DLD1 (cell line): ENCODE measurements at regions not wholly inside any gene's neighbourhood (a gene's known extent, or its start where the extent isn't known, plus 50 kb on each side); places are given as distances from the start of the nearest gene placed in this dataset.
"Not testable (repeated sequence)": the region's sequence is repeated elsewhere in the genome, so short reads cannot be mapped to it uniquely, and the experiment has no call there.

Experiments
- in situ Hi-C: cut with HindIII; loops from 2 replicates; pipeline ENCODE4 v1.10.0; 2017; ENCODE audit warnings: low sequenced_read_pairs

DNA sequence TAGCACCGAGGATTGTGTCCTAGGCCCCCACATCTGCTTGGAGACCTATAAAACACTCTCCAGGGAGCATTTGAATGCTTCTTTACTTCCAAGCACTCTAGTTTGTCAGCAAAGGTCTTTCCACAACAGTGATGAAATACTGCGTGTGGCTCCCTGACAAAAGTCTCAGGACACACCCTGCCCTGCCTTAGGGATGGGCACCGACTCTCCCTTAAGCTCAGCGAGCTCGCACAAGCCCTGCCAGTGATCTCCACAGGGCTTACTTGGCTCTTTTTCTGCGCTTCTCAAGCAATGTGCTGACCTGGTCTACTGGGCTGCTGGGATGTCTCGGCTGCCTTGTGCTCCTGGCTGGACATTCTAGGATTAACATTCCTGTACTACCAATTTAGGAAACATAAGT lies 84.3 kb upstream of the MPP7 start:
- in situ Hi-C loops, result no loop called here

DNA sequence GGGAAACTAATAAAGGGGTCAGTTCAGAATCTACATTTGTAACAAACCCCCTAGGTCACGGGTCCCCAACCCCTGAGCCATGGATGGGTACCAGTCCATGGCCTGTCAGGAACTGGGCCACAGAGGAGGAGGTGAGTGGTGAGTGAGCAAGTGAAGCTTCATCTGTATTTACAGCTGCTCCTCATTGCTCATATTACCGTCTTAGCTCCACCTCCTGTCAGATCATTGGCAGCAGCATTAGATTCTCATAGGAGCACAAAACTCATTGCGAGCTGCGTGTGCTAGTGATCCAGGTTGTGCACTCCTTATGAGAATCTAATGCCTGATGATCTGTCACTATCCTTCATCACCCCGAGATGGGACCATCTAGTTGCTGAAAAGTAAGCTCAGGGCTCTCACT lies 88.4 kb upstream of the MPP7 start:
- in situ Hi-C loops, result loop anchor here (10.0 kb wide), 1 partner anchor 136 kb away; no protein-coding TSS in a partner anchor

DNA sequence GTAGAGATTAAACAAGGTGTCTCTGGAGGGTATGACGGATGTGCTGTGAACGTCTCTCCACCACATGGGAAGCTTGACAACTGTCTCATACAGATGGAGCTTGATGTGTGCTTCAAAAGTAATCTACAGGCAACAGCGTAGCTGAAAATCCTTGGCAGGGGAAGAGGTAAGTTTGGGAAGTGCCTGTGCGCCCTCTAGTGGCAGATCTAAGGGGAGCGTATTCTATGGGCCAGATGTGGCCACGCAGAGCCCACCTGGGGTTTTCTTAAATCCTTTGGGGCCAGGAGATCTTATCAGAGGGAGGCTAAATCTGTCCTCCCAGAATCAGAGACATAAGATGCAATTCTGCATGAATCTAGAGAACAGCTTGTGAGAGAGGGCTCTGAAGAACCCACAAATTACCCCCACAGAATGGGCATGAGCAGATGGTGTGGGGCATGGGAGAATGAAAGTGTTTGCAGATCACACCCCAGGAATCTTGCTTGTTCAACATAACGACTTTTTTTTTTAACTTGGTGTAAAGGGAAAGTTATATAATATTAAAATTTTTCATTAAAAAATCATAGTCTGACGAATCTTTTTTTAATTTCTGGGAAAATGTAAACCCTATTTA lies 91.2 kb upstream of the MPP7 start:
- in situ Hi-C loops, result loop anchor here (10.0 kb wide), 1 partner anchor 139 kb away; no protein-coding TSS in a partner anchor

DNA sequence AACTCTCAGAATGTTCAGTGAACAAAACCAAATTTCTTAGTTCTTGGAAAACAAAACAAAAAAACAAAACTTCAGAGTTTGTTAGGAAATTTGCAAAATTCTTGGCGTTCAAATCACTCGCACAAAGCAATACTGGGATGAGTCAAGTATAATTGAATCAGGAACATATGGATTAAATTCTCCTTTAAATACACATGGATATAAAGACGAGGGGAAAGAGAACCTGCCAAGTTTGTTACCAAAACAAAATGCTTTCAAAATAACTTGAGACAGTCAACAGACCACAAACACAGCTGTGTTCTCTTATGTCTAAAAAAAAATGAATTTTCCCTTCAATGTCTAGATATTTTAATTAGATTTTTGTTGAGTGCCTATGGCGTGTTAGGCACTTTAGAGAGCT lies 93.5 kb upstream of the MPP7 start:
- in situ Hi-C loops, result loop anchor here (10.0 kb wide), 1 partner anchor 142 kb away; no protein-coding TSS in a partner anchor

DNA sequence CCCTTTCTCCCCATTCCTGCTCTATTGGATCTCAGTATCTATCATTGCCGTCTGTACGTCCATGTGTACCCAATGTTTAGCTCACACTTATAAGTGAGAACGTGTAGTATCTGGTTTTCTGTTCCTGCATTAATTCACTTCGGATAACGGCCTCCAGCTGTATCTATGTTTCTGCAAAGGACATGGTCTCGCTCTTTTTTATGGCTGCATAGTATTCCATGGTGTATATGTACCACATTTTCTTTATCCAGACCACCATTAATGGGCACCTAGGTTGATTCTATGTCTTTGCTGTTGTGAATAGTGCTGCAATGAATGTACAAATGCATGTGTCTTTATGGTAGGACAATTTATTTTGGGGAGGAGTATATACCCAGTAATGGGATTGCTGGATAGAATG lies 94.4 kb upstream of the MPP7 start:
- in situ Hi-C loops, result loop anchor here (10.0 kb wide), 1 partner anchor 142 kb away; no protein-coding TSS in a partner anchor

DNA sequence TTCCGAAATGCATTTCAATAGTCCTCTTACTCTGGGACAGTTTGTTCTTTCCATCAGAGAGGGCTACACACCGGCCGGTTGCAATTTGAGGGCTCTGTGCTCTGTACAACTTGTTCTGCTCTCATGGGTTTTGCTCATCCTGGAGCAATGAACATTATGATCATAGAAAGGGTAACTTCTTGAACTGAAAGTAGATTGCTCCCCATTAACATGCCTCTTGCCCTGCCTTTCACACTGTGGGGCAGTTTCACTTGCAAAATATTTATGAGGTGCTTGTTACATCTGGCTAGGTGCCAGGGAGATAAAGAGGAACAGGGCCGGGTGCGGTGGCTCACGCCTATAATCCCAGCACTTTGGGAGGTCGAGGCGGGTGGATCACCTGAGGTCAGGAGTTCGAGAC lies 97.3 kb upstream of the MPP7 start:
- in situ Hi-C loops, result no loop called here

DNA sequence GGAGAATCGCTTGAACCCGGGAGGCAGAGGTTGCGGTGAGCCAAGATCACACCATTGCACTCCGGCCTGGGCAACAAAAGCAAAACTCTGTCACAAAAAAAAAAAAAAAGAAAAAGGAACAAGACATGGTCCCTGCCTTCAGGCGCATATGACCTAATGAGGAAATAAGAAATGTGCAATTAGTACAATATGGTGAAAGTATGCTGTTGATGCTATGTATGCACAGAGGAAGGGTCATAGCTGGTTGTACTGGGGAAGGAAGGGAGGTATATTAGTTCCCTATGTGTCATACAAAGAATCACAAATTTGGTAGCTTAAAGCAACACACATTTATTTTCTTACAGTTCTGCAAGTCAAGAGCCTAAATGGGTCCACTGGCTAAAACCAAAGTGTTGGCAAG lies 97.8 kb upstream of the MPP7 start:
- in situ Hi-C loops, result no loop called here

DNA sequence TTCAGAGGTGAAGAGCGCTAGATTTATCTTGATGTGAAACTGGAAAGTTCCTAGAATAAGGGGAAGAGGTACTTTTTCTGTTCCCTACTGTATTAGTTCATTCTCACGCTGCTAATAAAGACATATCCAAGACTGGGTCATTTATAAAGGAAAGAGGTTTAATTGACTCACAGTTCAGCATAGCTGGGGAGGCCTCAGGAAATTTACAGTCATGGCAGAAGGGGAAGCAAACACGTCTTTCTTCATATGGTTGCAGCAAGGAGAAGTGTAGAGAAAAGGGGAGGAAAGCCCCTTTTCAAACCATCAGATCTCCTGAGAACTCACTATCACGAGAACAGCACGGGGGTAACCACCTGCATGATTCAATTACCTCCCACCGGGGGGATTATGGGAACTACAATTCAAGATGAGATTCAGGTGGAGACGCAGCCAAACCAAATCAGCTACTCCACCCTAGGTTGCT lies 99.8 kb upstream of the MPP7 start:
- in situ Hi-C loops, result not testable (repeated sequence)

DNA sequence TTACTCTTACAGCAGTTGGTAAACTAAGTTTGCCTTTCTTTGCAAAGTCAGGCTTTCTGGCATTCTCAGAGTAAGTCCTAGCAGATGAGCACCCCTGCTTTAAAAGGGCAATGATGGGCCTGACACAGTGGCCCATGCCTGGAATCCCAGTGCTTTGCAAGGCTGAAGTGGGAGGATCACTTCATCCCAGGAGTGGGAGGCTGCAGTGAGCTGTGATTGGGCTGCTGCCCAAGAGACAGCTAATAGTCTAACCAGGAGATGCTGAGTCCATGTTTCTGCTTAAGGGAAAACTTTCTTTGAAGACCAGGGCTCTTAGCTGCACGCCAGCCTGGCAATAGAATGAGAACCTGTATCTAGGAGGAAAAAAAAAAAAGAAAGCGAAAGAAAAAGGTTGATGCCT lies 100.2 kb upstream of the MPP7 start:
- in situ Hi-C loops, result no loop called here

DNA sequence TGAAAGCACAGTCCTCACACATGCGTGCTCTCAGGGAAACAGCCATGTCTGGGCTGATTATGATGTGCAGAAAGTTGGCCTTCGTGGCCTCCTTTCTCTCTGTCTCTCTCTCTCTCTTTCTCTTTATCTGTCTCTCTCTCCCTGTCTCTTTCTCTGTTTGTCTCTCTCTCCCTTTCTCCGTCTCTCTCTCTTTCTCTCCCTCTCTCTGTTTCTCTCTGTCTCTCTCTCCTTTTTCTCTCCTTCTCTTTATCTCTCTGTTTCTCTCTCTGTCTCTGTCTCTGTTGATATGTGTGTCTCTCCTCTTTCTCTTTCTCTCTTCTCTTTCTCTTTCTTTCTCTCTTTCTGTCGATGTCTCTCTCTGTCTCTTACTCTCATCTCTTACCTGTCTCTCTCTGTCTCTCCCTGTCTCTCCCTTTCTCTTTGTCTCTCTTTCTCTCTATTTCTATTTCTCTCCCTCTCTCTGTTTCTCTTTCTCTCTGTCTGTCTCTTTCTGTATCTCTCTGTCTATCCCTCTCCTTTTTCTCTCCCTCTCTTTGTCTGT lies 105.4 kb upstream of the MPP7 start:
- in situ Hi-C loops, result no loop called here

DNA sequence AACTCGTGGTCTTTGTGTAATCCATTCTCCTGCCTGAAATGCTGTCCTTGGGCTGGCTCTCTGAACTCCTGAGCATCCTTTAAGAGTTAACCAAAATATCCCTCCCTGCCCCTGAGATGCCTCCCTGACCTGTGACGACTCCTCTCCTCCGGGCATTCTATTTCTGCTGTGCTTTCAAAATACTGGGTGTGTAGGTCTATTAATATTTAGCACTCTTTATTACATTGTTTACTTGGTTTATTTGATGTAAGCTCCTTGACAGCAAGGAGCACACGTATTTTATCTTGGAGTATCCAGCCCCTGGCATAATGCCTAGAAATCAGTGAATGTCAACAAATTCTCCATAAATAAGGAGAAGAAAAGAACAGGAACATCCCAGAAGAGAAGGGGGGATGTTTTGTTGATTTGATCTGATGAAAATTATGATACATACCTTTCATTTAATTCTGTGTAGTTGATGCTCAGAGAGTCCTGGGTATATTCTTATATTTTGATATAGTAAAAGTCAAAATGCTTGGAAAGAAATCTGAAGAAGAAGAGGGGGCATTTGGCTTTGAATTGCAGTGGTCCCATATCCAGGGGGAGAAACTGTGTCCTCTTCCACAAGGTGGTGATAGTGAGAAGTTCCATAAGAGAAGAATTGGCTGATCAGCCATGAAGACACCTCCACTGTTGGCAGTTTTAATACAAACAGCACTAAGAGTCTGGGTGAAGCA lies 107.7 kb upstream of the MPP7 start:
- in situ Hi-C loops, result no loop called here

DNA sequence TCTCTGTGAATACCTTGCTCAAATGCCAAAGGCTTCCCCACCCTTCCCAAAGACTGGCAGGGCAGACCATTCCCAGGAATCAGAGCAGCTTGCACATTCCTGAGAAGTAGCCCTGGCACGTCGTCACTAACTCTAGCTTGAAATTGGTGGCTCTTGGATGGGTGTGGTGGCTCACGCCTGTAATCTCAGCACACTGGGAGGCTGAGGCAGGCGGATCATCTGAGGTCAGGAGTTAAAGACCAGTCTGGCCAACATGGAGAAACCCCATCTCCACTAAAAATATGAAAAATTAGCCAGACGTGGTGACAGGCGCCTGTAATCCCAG lies 108.2 kb upstream of the MPP7 start:
- in situ Hi-C loops, result no loop called here

DNA sequence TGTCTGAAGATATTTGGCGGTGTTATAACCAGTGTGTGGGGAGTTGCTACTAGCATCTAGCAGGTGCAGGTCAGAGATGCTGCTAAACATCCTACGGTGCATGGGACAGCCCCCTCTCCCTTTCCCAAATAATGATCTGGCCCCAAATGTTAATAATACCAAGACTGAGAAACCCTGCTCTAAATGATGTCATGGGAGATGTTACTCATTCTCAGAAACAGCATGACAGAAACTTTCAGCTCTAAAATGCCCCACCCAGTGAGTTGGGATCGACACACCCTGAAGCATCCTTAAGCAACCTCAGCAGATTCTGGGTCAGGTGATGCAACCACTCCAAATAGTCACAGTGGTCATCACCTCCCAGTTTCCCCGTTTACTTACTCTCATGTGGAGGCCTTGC lies 108.8 kb upstream of the MPP7 start:
- in situ Hi-C loops, result no loop called here

DNA sequence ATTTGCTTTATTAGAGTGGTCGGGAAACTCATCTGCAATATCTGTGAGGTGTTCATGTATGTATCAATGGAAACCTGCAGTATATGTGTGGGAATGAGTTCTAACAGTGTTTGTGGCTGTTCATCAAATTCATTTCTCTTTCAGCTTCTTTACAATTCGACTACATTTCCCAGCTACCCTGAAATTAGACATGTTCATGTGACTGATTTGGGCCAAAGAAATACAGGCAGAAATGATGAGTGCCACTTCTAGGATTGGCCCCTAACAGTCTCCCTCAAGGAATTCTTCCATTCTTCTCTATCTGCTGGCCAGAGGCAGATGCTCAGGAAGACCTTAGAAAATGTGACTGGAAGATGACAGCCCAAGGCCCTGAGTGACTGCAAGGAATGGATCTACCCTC lies 114.8 kb upstream of the WAC start:
- in situ Hi-C loops, result no loop called here

DNA sequence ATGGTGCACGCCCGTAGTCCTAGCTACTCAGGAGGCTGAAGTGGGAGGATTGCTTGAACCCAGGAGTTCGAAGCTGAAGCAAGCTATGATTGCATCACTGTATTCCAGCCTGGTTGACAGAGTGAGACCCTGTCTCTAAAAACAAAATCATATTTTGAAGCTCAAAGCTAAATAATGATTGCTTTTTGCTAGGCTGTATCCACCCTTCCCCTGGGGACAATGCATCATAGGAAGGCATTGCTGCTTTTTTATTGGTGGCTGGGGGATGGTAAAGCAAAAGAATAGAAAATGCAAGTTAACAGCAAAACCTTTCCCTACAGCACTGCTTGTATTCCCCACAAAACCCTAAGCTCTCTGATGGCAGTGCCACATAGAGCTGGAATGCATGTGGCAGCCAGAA lies 107.5 kb upstream of the WAC start:
- in situ Hi-C loops, result loop anchor here (25.0 kb wide), 1 partner anchor 112 kb away; the partner anchor contains the start of gene WAC

DNA sequence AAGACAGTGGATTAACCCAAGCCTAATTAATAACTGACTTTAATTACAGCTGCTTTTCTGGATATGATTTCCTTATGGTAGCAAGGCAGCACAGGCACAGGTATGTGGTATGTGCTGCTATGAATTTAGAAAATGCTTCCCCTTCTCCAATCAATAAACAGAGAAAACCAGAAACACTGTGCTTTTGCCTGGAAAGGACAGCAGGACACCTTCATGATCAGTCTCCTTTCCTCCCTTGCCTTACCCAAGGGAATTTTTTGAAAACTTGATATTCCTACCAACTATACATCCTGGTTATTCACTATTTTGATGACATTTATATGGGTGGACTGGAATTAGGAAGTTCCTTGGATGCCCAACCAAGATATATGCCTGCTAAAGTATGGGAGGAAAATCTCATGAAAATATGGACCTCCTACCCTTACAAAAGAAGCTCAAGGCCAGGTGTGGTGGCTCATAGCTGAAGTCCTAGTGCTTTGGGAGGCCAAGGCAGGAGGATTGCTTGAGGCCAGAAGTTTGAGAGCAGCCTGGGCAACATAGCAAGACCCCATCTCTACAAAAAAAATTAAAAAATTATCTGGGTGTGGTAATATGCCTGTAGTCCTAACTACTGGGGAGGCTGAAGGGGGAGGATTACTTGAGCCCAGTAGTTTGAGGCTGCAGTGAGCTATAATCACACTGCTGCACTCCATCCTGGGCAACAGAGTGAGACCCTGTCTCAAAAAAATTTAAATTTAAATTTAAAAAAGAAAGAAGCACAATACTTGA lies 106.3 kb upstream of the WAC start:
- in situ Hi-C loops, result loop anchor here (25.0 kb wide), 1 partner anchor 111 kb away; the partner anchor contains the start of gene WAC

DNA sequence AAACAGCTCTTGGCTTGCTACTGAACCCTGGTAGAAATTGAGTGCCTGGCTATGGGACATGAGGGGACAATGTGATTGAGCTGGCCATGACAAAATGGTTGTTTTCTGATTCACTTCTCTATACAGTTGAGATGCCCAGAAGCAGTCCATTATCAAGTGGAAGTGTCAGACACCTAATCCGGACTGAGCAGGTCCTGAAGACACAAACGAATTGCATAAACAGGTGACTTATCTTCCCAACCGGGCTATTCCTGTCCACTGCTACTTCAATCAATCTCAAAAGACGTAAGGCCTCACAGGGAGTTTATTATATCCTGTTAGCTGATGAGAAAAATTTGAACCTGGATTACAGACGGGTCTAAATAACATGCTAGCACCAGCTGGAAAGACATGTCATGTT lies 105.5 kb upstream of the WAC start:
- in situ Hi-C loops, result loop anchor here (25.0 kb wide), 1 partner anchor 110 kb away; the partner anchor contains the start of gene WAC

DNA sequence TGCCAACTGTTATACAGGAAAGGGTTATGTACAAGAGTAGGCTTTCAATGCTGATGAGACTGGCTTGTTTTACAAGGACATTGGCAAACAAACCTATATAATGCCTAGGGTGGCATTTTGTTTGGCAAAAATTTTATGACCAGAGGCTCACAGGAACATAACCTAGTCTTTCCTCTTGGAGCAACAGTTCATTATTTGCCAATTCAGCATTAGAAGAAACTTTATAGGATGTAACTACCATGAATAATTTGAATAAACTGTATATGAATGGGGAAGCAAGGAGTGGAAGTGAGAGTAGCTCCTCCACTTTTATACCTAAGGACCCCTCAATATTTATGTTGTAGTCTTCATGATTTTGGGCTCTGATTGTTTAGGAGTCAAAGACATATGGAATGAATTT lies 103.9 kb upstream of the WAC start:
- in situ Hi-C loops, result loop anchor here (25.0 kb wide), 1 partner anchor 108 kb away; the partner anchor contains the start of gene WAC

DNA sequence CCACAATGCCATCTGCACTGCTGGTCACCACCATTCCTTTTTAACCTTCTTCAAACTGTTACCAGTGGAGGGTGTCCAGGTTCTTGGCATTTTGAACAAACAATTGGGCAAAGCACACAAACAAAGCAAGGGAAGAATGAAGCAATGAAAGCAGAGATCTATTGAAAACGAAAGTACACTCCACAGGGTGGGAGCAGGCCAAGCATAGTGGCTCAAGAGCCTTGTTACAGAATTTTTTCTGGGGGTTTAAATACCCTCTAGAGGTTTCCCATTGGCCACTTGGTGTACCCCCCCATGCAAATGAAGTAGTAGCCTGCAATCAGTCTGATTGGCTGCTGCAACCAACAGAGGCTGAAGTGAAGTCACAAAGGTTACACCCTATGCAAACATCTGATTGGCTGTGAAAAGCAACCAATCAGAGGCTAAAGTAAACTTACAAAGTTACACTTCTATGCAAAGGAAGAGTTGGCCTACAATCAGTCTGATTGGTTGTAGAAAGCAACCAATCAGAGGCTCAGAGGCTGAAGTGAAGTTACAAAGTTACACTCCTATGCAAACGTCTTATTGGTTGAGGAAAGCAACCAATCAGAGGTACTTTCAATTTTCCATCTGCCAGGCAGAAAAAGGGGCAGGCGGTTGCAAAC lies 103.2 kb upstream of the WAC start:
- in situ Hi-C loops, result loop anchor here (25.0 kb wide), 1 partner anchor 108 kb away; the partner anchor contains the start of gene WAC

DNA sequence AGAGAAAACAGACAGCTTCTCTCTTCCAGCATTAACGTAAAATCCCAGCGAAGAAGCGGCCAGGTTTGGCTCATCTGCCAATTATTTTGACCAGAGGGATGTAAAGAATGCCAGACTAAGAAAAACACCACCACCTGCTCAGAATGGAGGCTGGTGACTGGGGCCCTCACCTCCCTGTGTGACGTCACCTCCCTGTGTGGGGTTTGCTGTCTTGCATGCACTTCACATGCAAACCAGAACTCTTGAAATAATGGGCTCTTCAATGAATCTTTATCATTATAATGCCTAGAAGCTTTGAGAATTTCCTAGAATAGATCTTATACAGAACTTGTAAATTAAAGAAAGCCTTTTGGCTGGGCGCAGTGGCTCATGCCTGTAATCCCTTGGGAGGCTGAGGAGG lies 101.8 kb upstream of the WAC start:
- in situ Hi-C loops, result loop anchor here (25.0 kb wide), 1 partner anchor 106 kb away; the partner anchor contains the start of gene WAC
